ENCODE measurements at regions not wholly inside any gene's neighbourhood (a gene's known extent, or its start where the extent isn't known, plus 50 kb on each side); places are given as distances from the start of the nearest gene placed in this dataset.

DNA sequence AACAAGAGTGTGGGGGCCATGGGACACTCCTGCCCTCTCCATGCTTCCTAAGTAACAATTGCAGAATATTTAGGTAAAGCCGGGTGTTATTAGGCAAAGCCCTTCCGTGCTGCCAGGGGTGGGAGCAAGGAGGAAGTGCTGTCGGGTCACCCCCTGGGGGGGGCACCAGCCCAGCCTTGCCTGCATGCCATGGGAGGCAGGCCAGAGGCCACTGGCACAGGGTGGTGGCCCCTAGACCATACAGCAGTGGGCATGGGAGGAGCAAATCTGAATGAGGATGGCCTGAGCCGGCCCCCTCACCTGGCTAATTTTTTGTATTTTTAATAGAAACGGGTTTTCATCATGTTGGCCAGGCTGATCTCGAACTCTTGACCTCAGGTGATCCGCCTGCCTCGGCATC lies 355.7 kb upstream of the CDH8 start:
- no peak overlapping the region for H3K27ac ChIP-seq
- TF ChIP-seq, protein P1, sequence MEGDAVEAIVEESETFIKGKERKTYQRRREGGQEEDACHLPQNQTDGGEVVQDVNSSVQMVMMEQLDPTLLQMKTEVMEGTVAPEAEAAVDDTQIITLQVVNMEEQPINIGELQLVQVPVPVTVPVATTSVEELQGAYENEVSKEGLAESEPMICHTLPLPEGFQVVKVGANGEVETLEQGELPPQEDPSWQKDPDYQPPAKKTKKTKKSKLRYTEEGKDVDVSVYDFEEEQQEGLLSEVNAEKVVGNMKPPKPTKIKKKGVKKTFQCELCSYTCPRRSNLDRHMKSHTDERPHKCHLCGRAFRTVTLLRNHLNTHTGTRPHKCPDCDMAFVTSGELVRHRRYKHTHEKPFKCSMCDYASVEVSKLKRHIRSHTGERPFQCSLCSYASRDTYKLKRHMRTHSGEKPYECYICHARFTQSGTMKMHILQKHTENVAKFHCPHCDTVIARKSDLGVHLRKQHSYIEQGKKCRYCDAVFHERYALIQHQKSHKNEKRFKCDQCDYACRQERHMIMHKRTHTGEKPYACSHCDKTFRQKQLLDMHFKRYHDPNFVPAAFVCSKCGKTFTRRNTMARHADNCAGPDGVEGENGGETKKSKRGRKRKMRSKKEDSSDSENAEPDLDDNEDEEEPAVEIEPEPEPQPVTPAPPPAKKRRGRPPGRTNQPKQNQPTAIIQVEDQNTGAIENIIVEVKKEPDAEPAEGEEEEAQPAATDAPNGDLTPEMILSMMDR (IDR thresholded peaks at IDR 0.05): no peak
- H3K4me3 ChIP-seq: no peak overlapping the region
- DNase-seq (ENCODE audit: low spot score): no peak

DNA sequence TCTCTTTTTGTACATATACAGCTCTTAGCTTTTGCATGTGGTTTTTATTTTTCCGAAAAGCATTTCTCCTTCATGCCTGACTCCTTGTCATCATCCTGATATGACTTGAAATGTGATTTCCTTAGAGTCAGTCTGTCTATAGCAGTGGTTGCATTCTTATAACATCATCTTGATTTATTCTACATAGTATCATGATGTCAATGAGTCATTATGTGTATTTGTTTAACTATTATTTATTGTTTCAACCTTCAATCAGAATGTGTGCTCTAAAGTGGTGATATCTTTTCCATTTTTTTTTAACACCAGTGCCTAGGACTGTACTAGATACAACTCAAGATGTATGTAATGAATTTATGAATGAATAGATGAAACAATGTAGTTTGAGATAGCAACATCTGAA lies 354.9 kb upstream of the CDH8 start:
- no peak for DNase-seq (ENCODE audit: low spot score)
- no peak overlapping the region for H3K4me3 ChIP-seq
- TF ChIP-seq, protein P1 (IDR thresholded peaks at IDR 0.05): no peak
- no peak overlapping the region for H3K27ac ChIP-seq

DNA sequence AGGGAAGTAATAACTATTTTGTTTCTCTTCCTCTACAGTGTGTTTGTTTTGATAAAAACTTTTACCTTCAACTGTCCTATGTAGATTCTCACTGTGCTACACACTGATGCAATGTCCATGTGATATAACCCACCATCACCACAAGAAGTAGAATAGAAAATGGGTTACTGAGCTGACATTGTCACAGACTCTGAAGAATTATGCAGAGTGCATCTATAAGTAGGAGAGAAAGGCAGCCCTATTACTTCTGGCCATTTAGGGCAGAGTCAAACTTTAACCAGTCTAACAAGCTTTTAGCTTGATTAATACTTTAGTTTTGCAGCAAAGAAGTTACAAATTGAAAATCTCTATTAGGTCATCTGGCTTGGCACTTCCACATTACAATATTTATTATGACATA lies 354.0 kb upstream of the CDH8 start:
- DNase-seq (ENCODE audit: low spot score): no peak

DNA sequence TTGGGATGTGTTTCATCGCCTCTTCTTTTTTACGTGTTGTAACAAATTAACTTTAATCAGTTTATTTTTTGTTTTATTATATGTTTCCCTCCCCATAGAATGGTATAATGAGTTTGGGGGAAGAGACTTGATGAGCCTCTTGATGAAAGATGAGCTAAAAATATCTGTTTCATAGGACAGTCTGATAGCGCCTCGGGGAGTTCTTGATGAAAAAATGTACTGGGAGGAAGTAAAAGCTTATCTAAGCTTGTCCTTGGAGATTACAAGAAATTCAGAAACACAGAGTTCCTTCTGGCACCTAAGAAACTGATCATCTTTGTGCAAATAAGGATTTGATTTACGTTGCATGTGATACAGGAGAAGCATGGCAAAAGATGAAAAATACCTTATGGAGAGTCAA lies 350.2 kb upstream of the CDH8 start:
- no peak overlapping the region for H3K27ac ChIP-seq
- TF ChIP-seq, protein P1 (IDR thresholded peaks at IDR 0.05): no peak
- H3K4me3 ChIP-seq: no peak overlapping the region
- no peak for DNase-seq (ENCODE audit: low spot score)

More for the DNA sequence above, 354.0 kb upstream of the CDH8 start:
- Histone ChIP-seq H3K27ac (no peak overlapping the region), H3K4me3 (no peak overlapping the region)
- TF ChIP-seq, protein P1 (IDR thresholded peaks at IDR 0.05): no peak

DNA sequence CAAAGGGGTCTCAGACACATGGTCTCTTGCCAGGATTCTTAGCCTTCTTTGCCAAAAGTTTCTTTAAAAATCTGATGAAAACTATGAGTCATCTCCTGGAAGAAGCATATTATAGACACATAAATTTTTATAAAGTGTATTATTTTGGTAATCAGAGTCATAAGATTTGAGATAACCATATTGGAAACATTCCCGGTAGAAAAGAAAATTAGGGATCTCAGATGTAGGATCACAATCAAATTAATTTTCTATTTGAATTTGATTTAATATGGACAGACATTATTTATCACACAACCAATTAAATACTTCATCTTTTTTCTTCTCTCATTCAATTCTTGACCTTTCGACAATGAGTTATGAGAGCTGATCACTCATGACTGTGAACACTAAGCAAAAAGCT lies 347.7 kb upstream of the CDH8 start:
- no peak for DNase-seq (ENCODE audit: low spot score)
- TF ChIP-seq, protein P1 (IDR thresholded peaks at IDR 0.05): no peak
- no peak overlapping the region for H3K27ac ChIP-seq

DNA sequence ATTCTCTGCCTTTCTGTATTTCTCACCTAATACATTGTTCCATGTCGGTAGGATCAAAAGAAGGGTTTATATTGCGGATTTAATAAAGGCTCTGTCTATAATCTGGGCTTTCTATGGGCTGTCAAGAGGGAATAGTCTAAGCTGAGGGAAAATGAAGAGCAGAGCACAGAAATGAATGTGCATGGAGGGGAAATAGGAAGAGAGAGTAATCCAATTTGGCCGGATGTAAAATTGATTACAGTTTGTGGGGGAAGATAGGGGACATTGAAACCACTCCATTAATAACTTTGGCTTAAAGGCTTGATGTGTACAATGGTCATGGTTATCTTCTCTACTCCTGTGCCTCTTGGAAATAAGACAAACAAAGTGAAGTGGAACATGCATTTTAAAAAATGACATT lies 334.2 kb upstream of the CDH8 start:
- H3K27ac ChIP-seq: no peak overlapping the region
- DNase-seq (ENCODE audit: low spot score): no peak
- no peak overlapping the region for H3K4me3 ChIP-seq
- TF ChIP-seq, protein P1 (IDR thresholded peaks at IDR 0.05): no peak

More for the DNA sequence above, 347.7 kb upstream of the CDH8 start:
- H3K4me3 ChIP-seq: no peak overlapping the region

DNA sequence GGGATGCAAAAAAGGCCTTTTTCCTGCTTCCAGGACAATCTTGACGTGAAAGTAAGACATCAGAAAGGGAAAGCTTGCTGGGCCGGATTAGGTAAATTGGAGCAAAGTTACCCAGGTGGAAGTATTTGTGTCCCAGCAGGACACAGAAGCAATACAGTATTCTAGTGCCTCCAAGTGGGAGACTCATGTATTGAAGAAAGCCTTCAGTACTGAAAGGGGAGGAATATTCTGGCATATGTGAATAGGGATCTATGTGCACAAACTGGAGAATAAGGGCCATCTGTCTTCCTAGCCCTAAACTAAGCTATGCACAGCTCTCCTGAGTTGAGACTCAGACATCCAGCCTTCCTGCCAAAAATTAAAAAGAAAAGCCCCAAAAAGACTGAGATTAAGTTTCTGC lies 327.3 kb upstream of the CDH8 start:
- Histone ChIP-seq H3K27ac (no peak overlapping the region), H3K4me3 (no peak overlapping the region)
- DNase-seq (ENCODE audit: low spot score): no peak
- TF ChIP-seq, protein P1 (IDR thresholded peaks at IDR 0.05): no peak
